ENCODE measurements at regions not wholly inside any gene's neighbourhood (a gene's known extent, or its start where the extent isn't known, plus 50 kb on each side); places are given as distances from the start of the nearest gene placed in this dataset.

DNA sequence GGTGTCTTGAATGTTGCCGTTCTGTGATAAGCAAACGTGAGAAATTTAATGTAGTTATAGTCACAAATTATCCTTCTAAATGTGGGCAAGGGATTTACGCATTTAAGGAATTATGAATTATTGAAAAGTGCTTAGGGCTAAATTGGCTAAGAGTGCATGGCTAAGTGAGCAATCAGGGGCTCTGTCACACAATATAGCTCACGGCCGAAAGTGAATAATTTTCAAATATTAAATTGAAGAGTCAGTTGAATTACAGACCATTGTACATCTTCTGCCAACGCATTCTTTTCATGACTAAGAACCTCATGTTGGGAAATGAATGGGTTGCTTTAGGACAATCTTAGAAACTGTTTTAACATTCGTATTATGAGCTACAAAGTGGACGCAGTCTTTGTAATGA, 1832.9 kb upstream of the LRRTM1 start:
- POLR2A ChIA-PET (ENCODE audit: low non-redundant PET): no interaction called here
- no TSS peak for BruUV-seq (replicated peaks)

DNA sequence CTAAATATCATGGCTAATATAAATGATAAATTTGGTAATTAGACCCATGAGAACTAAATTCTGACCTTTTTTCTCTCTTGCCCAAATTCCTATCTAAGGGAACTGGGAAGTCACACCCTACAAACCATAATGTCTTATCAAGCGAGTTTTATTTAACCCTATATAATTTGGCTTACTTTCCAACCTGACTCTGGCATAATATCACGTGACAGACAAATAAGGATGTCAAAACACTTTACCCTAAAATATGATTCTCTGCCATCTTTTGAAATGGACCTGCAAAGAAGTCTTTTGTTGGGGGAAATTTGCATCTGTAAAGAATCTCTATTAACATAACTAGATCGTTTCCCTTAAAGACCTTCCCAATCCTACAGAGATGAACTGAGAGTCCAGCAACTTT, 1823.5 kb upstream of the LRRTM1 start:
- intact Hi-C loops (cut with micrococcal nuclease; ENCODE audit: unreplicated experiment): no loop called here

More for the DNA sequence above, 1832.9 kb upstream of the LRRTM1 start:
- intact Hi-C loops (cut with micrococcal nuclease; ENCODE audit: unreplicated experiment): no loop called here
- H3K36me3 ChIP-seq (ENCODE audit: insufficient read depth, low read length, poor library complexity, severe bottlenecking): no peaks in the 10 kb centered on the region
- H3K9me3 ChIP-seq (ENCODE audit: low read depth, low read length, poor library complexity, severe bottlenecking): peaks cover 24% of the 10 kb centered on the region
- H3K27ac ChIP-seq (ENCODE audit: low read depth, low read length, poor library complexity, severe bottlenecking): no peak overlapping the region
- H3K4me3 ChIP-seq (ENCODE audit: low read depth, low read length, poor library complexity, severe bottlenecking): no peak overlapping the region
- no peak for TF ChIP-seq CTCF (conservative IDR thresholded peaks at IDR 0.05; ENCODE audit: low read depth, low read length)
- TF ChIP-seq EZH2 (IDR thresholded peaks at IDR 0.05; ENCODE audit: borderline replicate concordance, low read depth, low read length, poor library complexity, severe bottlenecking): no peak
- no peak for DNase-seq (ENCODE audit: low spot score)
- no peaks in the 10 kb centered on the region for H3K27me3 ChIP-seq (replicated peaks; ENCODE audit: insufficient read depth, low read depth, low read length, poor library complexity)
- CTCF ChIA-PET: no interaction called here
- no peaks in the 10 kb centered on the region for H3K4me1 ChIP-seq (ENCODE audit: insufficient read depth, low read length, poor library complexity, severe bottlenecking)

GRCh38 chr2:82124629-82125028, 1820.1 kb upstream of the LRRTM1 start:
- DNase-seq (ENCODE audit: low spot score): no peak
- intact Hi-C loops (cut with micrococcal nuclease; ENCODE audit: unreplicated experiment): no loop called here
- Histone ChIP-seq H3K9me3 (ENCODE audit: low read depth, low read length, poor library complexity, severe bottlenecking) (peaks cover 49% of the 10 kb centered on the region), H3K27ac (ENCODE audit: low read depth, low read length, poor library complexity, severe bottlenecking) (no peak overlapping the region), H3K27me3 (replicated peaks; ENCODE audit: insufficient read depth, low read depth, low read length, poor library complexity) (no peaks in the 10 kb centered on the region), H3K4me3 (ENCODE audit: low read depth, low read length, poor library complexity, severe bottlenecking) (no peak overlapping the region), H3K4me1 (ENCODE audit: insufficient read depth, low read length, poor library complexity, severe bottlenecking) (no peaks in the 10 kb centered on the region), H3K36me3 (ENCODE audit: insufficient read depth, low read length, poor library complexity, severe bottlenecking) (no peaks in the 10 kb centered on the region)
- ChIA-PET CTCF (no interaction called here), POLR2A (ENCODE audit: low non-redundant PET) (no interaction called here)
- no peak for TF ChIP-seq EZH2 (IDR thresholded peaks at IDR 0.05; ENCODE audit: borderline replicate concordance, low read depth, low read length, poor library complexity, severe bottlenecking)
- no peak for TF ChIP-seq CTCF (conservative IDR thresholded peaks at IDR 0.05; ENCODE audit: low read depth, low read length)
- BruUV-seq (replicated peaks): no TSS peak

More for the DNA sequence above, 1823.5 kb upstream of the LRRTM1 start:
- no TSS peak for BruUV-seq (replicated peaks)
- POLR2A ChIA-PET (ENCODE audit: low non-redundant PET): no interaction called here
- peaks cover 52% of the 10 kb centered on the region for H3K9me3 ChIP-seq (ENCODE audit: low read depth, low read length, poor library complexity, severe bottlenecking)
- H3K27me3 ChIP-seq (replicated peaks; ENCODE audit: insufficient read depth, low read depth, low read length, poor library complexity): no peaks in the 10 kb centered on the region
- no peak overlapping the region for H3K27ac ChIP-seq (ENCODE audit: low read depth, low read length, poor library complexity, severe bottlenecking)
- H3K36me3 ChIP-seq (ENCODE audit: insufficient read depth, low read length, poor library complexity, severe bottlenecking): no peaks in the 10 kb centered on the region
- TF ChIP-seq EZH2 (IDR thresholded peaks at IDR 0.05; ENCODE audit: borderline replicate concordance, low read depth, low read length, poor library complexity, severe bottlenecking) (no peak), CTCF (conservative IDR thresholded peaks at IDR 0.05; ENCODE audit: low read depth, low read length) (no peak)
- DNase-seq (ENCODE audit: low spot score): no peak
- no peaks in the 10 kb centered on the region for H3K4me1 ChIP-seq (ENCODE audit: insufficient read depth, low read length, poor library complexity, severe bottlenecking)
- CTCF ChIA-PET: no interaction called here
- no peak overlapping the region for H3K4me3 ChIP-seq (ENCODE audit: low read depth, low read length, poor library complexity, severe bottlenecking)

Data from A673 (cell line).